IMR-90 (cell line): ENCODE measurements at regions not wholly inside any gene's neighbourhood (a gene's known extent, or its start where the extent isn't known, plus 50 kb on each side); places are given as distances from the start of the nearest gene placed in this dataset.

Source experiments
- CEBPB ChIP-seq: IDR thresholded peaks from 2 replicates; pipeline ENCODE4 v1.6.1; 2012; ENCODE audit warnings: low read depth, low read length, improper control_type of control experiment
- CHD1 ChIP-seq: IDR thresholded peaks from 2 replicates; pipeline ENCODE4 v1.6.1; 2012; ENCODE audit warnings: low read depth, low read length, improper control_type of control experiment
- ELK1 ChIP-seq: fragments of 150-350 bp; IDR thresholded peaks from 2 replicates; pipeline ENCODE4 v1.6.1; 2016; ENCODE audit warnings: low read depth, mild to moderate bottlenecking, low read length, moderate library complexity, borderline replicate concordance
- MAFK ChIP-seq: IDR thresholded peaks from 2 replicates; pipeline ENCODE4 v1.6.1; 2012; ENCODE audit warnings: low read depth, low read length, improper control_type of control experiment
- POLR2A ChIP-seq: IDR thresholded peaks from 2 replicates; pipeline ENCODE4 v1.6.1; 2012; ENCODE audit warnings: mild to moderate bottlenecking, low read depth, low read length

GRCh38 chr3:111331306-111331705, 210.7 kb upstream of the CD96 start:
- TF ChIP-seq ELK1, result no peak
- TF ChIP-seq POLR2A, result no peak
- TF ChIP-seq CHD1, result no peak
- TF ChIP-seq MAFK, result no peak
- no peak for TF ChIP-seq CEBPB
